WERI-Rb-1 (cell line): ENCODE measurements at regions not wholly inside any gene's neighbourhood (a gene's known extent, or its start where the extent isn't known, plus 50 kb on each side); places are given as distances from the start of the nearest gene placed in this dataset.

Experiments used
- DNase-seq: peaks from one replicate; pipeline ENCODE4 v3.0.0-alpha.2; 2020
- H3K27ac ChIP-seq: fragments of 250-450 bp; sonication (Bioruptor Pico); 2 replicates; pipeline ENCODE4 v1.5.1; 2020; ENCODE audit warnings: mild to moderate bottlenecking, moderate library complexity
- H3K27me3 ChIP-seq: fragments of 250-450 bp; sonication (Bioruptor Pico); 2 replicates; pipeline ENCODE4 v1.5.1; 2021; ENCODE audit warnings: mild to moderate bottlenecking, low read depth, moderate library complexity; ENCODE audit not compliant: insufficient read depth, severe bottlenecking
- H3K36me3 ChIP-seq: fragments of 250-450 bp; sonication (Bioruptor Pico); 2 replicates; pipeline ENCODE4 v1.5.1; 2020; ENCODE audit warnings: mild to moderate bottlenecking, moderate library complexity
- H3K4me3 ChIP-seq: 2 replicates; pipeline ENCODE4 v1.5.1; 2011; ENCODE audit warnings: low read depth, mild to moderate bottlenecking, control low read depth, low read length
- H3K9me3 ChIP-seq: fragments of 250-450 bp; sonication (Bioruptor Pico); 2 replicates; pipeline ENCODE4 v1.5.1; 2021; ENCODE audit warnings: mild to moderate bottlenecking, moderate library complexity; ENCODE audit not compliant: severe bottlenecking
- TF ChIP-seq, protein P1 (sequence below): IDR thresholded peaks from 2 replicates; pipeline ENCODE4 v1.5.1; 2011; ENCODE audit warnings: low read depth, mild to moderate bottlenecking, control low read depth, inconsistent platforms, low read length

DNA sequence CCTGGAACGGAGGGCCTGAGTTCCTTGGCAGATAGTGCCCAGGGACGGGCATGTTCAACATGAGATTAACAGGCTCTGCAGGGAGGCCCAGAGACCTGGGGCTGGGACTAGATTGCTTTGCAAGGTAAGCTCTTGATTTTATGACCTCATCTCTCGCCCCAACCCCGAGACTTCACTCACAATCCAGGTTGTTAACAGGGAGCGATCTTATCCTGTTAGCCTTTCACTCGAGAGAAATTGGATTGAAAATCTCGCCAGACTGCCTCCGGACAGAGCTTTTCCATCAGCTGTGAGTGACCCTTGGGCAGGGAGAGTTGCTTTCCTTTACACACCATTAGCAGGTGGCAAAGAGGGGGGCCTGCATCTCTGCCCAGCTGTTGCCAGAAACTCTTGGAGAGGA is 521.7 kb upstream of the EEF2KMT start:
- DNase-seq: peak; percentile 39
- H3K36me3 ChIP-seq: no peaks in the 10 kb centered on the region
- H3K27me3 ChIP-seq: no peaks in the 10 kb centered on the region
- no peak overlapping the region for H3K27ac ChIP-seq
- no peak overlapping the region for H3K4me3 ChIP-seq
- H3K9me3 ChIP-seq: no peaks in the 10 kb centered on the region
- TF ChIP-seq, protein P1, sequence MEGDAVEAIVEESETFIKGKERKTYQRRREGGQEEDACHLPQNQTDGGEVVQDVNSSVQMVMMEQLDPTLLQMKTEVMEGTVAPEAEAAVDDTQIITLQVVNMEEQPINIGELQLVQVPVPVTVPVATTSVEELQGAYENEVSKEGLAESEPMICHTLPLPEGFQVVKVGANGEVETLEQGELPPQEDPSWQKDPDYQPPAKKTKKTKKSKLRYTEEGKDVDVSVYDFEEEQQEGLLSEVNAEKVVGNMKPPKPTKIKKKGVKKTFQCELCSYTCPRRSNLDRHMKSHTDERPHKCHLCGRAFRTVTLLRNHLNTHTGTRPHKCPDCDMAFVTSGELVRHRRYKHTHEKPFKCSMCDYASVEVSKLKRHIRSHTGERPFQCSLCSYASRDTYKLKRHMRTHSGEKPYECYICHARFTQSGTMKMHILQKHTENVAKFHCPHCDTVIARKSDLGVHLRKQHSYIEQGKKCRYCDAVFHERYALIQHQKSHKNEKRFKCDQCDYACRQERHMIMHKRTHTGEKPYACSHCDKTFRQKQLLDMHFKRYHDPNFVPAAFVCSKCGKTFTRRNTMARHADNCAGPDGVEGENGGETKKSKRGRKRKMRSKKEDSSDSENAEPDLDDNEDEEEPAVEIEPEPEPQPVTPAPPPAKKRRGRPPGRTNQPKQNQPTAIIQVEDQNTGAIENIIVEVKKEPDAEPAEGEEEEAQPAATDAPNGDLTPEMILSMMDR: no peak

DNA sequence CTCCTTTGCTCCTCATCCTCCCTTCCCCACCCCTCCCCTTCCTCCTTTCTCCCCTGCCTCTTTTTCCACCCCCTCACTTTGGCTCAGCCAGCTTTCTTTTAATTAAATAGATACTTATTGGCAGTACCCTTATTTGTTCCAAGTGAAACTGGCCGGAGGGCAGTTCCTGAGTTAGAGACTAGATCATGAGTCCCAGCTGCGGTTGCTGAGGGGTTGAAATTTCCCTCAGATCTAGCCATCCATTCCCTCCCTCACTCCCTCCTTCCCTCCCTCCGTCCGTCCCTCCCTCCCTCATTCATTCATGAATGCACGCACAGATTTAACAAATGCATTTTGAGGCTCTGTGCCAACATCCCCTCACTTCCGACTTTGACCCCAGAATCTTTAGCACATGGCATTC is 519.2 kb upstream of the EEF2KMT start:
- DNase-seq: no peak
- H3K36me3 ChIP-seq: no peaks in the 10 kb centered on the region
- H3K9me3 ChIP-seq: no peaks in the 10 kb centered on the region
- TF ChIP-seq, protein P1: no peak
- no peak overlapping the region for H3K27ac ChIP-seq
- H3K27me3 ChIP-seq: no peaks in the 10 kb centered on the region
- H3K4me3 ChIP-seq: no peak overlapping the region

DNA sequence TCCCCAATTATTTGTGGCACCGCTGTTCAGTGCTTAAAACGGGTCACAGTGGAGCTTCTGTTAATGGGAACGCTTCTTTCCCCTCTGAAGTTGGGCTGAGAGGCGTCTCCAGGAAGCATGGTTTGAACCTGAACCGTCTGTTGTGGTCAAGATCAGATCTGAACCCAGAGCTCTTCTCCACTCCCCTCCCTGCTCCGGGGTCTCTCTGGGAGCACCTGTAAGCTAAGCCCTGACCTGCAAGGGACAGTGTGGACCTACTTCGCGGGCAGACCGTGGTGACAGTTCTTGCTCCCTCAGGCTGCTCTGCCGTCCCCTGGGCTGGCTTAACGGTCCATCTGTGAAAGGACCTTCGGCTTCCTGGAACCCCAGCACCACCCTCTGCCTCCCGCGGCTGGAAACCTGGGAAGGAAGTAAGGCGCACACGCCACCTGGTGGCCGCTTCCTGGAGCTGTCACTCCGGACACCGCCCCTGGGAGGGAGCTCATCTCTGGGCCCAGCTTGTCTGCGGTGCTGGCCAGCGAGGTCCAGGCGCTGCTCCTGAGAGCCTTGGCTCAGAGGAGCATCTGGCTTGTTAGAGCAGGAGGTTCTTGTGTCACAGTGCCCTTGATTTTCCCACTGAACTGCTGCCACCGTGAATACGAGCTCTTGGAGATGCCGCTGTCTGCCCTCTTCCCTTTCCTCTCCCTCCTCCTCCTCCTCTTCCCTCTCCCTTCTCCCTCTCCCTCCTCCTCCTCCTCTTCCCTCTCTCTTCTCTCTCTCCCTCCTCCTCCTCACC is 518.5 kb upstream of the EEF2KMT start:
- Histone ChIP-seq H3K36me3 (no peaks in the 10 kb centered on the region), H3K4me3 (no peak overlapping the region), H3K9me3 (no peaks in the 10 kb centered on the region), H3K27ac (peak overlapping the region; percentile 33; the same call in 1 of the 2 replicates), H3K27me3 (no peaks in the 10 kb centered on the region)
- DNase-seq: peak; percentile 91
- TF ChIP-seq, protein P1: peak; percentile 95

DNA sequence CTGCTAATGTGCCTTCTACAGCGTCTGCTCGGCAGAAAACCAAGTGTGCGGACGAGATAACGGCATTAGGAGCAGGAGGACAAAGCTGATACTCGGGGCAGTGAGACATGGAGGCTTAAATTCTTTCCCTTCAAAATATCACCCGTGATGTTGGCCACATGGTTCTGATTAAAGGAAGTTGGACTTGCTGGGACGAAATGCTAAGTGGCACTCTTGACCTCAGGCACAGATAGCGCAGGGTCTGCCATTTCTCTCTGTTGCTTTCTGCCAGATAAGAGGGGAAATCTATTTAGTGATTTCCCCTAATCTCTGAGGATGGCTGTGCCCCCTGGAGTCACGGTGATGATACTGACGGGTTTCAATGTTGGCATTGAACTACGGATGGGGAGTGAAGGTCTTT is 509.6 kb upstream of the EEF2KMT start:
- Histone ChIP-seq H3K36me3 (no peaks in the 10 kb centered on the region), H3K4me3 (no peak overlapping the region), H3K9me3 (no peaks in the 10 kb centered on the region), H3K27me3 (no peaks in the 10 kb centered on the region), H3K27ac (no peak overlapping the region)
- TF ChIP-seq, protein P1: no peak
- DNase-seq: no peak

DNA sequence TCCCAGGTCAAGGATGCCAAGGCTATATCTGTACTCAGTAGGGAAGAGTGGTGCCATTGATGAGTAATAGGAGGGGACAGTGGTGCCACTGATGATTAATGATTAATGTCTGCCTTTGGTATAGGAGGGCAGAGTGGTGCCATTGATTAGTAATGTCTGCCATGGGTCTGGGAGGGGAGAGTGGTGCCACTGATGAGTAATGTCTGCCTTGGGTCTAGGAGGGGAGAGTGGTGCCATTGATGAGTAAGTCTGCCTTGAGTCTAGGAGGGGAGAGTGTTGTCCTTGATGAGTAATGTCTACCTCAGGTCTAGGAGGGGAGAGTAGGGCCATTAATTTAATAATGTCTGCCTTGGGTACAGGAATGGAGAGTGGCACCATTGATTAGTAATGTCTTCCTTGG is 507.8 kb upstream of the EEF2KMT start:
- H3K27ac ChIP-seq: no peak overlapping the region
- no peaks in the 10 kb centered on the region for H3K9me3 ChIP-seq
- TF ChIP-seq, protein P1: no peak
- no peak for DNase-seq
- no peaks in the 10 kb centered on the region for H3K36me3 ChIP-seq
- no peaks in the 10 kb centered on the region for H3K27me3 ChIP-seq
- no peak overlapping the region for H3K4me3 ChIP-seq

DNA sequence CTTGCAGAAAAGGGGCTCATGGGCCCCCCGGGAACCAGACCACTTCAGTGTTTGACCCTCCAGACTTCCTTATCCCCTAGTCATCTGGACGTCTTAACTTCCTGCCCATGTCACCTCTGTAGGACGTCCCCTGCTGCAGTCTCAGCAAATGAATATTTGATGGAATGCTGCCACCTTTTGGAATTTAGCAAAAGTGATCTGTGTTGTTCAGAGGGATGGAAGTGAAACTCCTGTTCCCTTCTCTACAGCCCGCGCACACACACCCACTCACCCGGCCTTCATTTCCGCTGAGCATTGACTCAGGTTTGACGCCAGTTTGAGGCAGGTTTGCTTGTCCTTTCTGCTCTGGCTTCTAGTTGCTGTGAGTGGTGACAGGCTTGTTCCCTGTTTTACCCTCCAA is 507.2 kb upstream of the EEF2KMT start:
- H3K27ac ChIP-seq: no peak overlapping the region
- TF ChIP-seq, protein P1: peak; percentile 54
- DNase-seq: peak; percentile 46

More for the DNA sequence above, 507.2 kb upstream of the EEF2KMT start:
- Histone ChIP-seq H3K36me3 (no peaks in the 10 kb centered on the region), H3K27me3 (no peaks in the 10 kb centered on the region), H3K4me3 (no peak overlapping the region), H3K9me3 (no peaks in the 10 kb centered on the region)
